ENCODE measurements at regions not wholly inside any gene's neighbourhood (a gene's known extent, or its start where the extent isn't known, plus 50 kb on each side); places are given as distances from the start of the nearest gene placed in this dataset.
"Not testable (repeated sequence)": the region's sequence is repeated elsewhere in the genome, so short reads cannot be mapped to it uniquely, and the experiment has no call there.

- no peak for DNase-seq
- intact Hi-C loops (cut with DNase I), result no loop called here
Observed at GRCh38 chr10:34016576-34016975, 682.1 kb upstream of the NRP1 start.

- DNase-seq, result no peak
Observed at GRCh38 chr10:34015700-34016099, 681.2 kb upstream of the NRP1 start.

DNA sequence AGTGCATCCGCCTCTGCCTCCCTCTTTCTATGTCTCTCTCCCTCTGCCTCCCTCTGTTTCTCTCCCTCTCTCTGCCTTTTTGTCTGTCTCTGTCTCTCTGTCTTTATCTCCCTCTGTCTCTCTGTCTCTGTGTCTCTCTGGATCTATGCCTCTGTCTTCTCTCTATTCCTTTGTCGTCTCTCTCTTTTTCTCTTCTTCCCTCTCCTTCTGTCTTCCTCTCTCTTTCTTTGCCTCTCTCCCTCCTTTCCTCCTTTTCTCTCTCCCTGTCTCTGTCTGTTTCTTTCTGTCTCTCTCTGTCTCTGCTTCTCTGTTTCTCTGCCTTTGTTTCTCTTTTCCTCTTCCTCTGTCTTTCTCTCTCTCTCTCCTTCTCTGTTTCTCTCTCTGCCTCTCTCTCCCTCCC lies 678.8 kb upstream of the NRP1 start:
- DNase-seq, result no peak
- intact Hi-C loops (cut with DNase I), result no loop called here

More at GRCh38 chr10:34015700-34016099, 681.2 kb upstream of the NRP1 start:
- intact Hi-C loops (cut with DNase I), result no loop called here

- DNase-seq, result no peak
- intact Hi-C loops (cut with DNase I), result no loop called here
Observed at GRCh38 chr10:34010891-34011290, 676.4 kb upstream of the NRP1 start.

DNA sequence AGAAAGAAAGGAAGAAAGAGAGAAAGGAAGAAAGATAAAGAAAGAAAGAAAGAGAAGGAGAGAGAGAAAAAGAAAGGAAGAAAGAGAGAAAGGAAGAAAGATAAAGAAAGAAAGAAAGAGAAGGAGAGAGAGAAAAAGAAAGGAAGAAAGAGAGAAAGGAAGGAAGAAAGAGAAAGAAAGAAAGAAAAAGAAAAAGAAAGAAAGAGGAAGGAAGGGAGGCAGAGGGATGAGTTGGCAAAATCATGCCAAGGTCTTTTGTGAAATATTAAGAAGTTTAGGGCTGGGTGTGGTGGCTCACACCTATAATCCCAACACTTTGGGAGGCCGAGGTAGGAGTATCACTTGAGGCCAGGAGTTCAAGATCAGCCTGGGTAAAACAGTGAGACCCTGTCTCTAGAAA lies 675.8 kb upstream of the NRP1 start:
- intact Hi-C loops (cut with DNase I); DNase-seq: not testable (repeated sequence)

- DNase-seq, result no peak
- intact Hi-C loops (cut with DNase I), result no loop called here
Observed at GRCh38 chr10:34008656-34009055, 674.2 kb upstream of the NRP1 start.

- DNase-seq, result no peak
- intact Hi-C loops (cut with DNase I), result no loop called here
Observed at GRCh38 chr10:34006471-34006870, 672.0 kb upstream of the NRP1 start.

DNA sequence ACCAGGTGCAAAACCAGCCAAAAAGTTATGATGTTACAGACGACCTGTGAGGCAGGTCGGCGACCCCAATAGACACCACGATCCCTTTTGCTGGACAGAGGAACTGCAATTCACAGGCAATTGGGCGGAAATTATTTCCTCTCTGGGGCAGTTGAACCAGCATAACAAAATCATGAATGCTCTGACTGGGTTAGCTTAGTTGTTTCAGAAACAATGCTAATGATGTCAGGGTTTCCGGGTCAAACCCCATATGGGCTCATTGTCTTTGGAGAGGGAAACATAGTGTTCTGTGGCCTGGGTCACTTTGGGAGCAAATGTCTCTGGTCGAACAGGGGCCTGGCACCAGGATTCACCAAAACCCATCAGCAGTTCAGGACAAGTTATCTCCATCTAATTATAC lies 669.1 kb upstream of the NRP1 start:
- DNase-seq, result no peak
- intact Hi-C loops (cut with DNase I), result no loop called here

- intact Hi-C loops (cut with DNase I), result no loop called here
- no peak for DNase-seq
Observed at GRCh38 chr10:34002896-34003295, 668.4 kb upstream of the NRP1 start.

DNA sequence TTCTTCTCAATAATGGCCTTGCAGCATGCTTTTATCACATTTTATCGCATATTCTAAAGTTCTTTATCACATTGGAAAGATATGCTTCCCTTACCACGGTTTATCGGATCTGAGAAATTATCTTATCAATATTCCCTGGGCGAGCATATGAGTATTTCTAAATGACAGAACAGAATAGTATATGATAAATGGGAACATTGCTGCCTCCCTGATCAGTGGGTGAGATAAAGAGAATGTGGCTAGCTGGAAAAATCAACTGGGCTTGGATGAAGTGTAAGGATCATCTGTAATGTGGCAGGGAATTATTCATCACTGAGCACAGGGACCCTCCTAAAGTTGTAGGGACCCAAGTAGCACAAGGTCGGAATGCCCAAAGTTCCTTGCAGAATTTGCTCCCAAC lies 667.4 kb upstream of the NRP1 start:
- no peak for DNase-seq
- intact Hi-C loops (cut with DNase I), result no loop called here

- DNase-seq, result no peak
- intact Hi-C loops (cut with DNase I), result no loop called here
Observed at GRCh38 chr10:34001087-34001580, 666.7 kb upstream of the NRP1 start.

- intact Hi-C loops (cut with DNase I), result no loop called here
- DNase-seq, result no peak
Observed at GRCh38 chr10:33993917-33994316, 659.5 kb upstream of the NRP1 start.

DNA sequence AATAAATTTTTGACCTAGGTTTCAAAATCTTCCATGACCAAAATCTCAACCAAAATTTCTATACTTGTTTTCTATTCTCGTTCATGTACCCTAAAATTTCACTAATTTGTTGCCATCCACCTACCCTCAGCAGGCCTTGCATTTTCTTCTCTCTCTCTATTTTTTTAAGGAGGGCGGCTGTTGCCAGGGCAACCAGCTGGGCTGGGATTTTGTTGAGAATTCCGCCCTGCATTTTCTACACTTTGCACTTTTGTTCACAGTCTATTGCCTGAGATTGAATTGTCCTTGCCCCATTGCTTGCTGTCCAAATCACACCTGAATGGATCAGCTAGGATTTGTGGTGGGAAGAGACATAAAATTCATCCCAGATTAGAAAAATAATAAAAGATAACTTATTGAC lies 657.5 kb upstream of the NRP1 start:
- intact Hi-C loops (cut with DNase I), result no loop called here
- no peak for DNase-seq

- intact Hi-C loops (cut with DNase I), result no loop called here
- no peak for DNase-seq
Observed at GRCh38 chr10:33986515-33986914, 652.0 kb upstream of the NRP1 start.

DNA sequence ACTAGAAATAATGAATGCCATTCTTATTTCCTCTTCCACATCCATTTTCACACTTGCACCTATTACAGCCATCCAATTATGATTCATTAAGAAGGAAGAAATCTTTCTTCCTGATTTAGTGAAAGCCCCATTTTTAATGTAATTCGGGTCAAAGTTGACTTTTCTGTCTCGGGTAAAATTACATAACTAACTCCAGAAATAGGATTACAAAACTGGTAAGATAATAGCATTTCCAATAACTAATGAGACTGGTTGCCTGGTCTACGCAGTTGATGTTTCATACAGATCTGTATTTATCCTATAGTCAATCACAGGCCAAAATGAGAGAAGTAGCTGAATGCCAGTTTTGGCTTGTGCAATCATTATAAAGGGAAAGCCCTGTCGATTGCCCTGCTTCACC lies 651.5 kb upstream of the NRP1 start:
- no peak for DNase-seq
- intact Hi-C loops (cut with DNase I), result no loop called here

DNA sequence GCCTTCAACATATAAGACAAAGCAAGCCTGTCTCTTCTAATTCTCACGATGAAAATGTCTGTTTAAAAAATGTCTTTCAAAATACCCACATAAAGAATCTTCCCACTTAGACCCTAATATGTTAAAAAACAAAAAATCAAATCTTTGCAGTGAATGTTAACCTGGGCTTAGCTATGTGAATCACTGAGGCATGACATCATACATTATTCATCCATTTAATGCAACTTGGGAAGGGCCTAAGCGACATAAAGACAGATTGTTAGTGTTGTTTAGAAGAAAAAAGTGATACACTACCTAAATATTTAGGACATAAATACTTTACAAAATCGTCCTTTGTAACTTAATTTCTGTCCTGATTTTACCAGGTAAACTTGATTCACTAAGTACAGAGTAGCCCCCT lies 648.5 kb upstream of the NRP1 start:
- intact Hi-C loops (cut with DNase I), result no loop called here
- DNase-seq, result no peak

GRCh38 chr10:33981301-33981700 lies 646.8 kb upstream of the NRP1 start:
- peak in 1 of 10 donors; percentile 36 for DNase-seq

GRCh38 chr10:33979195-33979594 lies 644.7 kb upstream of the NRP1 start:
- intact Hi-C loops (cut with DNase I), result no loop called here

More at GRCh38 chr10:33981301-33981700, 646.8 kb upstream of the NRP1 start:
- intact Hi-C loops (cut with DNase I), result no loop called here

DNA sequence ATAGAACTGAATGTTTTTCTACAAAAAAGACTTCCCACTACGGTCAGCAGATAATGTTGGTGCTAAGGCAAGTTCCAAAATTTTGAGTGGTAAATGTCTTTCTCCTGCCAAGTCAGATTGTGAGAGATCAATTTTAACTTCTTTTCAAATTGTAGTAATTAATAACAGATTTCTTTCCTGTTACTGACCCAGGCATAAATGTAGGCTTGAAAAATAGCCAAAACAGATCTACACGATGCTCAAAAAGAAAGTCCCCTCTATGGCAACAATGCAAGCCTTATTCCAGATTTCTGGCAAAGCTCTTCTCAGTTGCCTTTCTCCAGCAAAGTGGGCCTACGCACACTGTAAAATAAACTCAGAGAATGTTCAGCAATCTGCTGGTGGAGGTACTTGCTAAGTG lies 641.0 kb upstream of the NRP1 start:
- DNase-seq, result peak in 1 of 10 donors; percentile 48
- intact Hi-C loops (cut with DNase I), result no loop called here

More at GRCh38 chr10:33979195-33979594, 644.7 kb upstream of the NRP1 start:
- DNase-seq, result peak in 1 of 10 donors; percentile 61

DNA sequence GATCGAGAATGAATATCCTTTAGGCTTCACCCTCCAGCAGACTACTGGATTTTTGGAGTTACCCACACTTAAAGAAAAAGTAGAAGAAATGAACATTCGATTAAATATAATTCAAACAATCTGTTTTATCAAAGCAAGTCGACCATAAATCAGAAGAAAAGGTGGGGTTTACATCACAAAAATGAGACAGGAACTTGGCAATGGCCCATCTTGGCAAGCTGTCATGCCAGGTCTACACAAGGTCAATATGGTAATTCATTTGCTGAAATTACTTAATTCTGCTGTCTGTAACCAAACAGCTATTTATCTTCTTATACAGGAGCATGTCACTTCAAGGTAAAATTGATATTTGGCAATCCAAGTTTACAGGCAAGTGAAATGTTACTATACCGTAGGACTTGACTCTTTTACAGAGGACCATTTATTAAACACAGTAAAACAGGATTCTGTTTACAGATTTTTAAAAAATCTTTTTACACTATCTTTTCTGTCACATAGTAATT lies 640.6 kb upstream of the NRP1 start:
- no peak for DNase-seq
- intact Hi-C loops (cut with DNase I), result no loop called here

GRCh38 chr10:33968983-33969382 lies 634.5 kb upstream of the NRP1 start:
- intact Hi-C loops (cut with DNase I), result no loop called here
- DNase-seq, result no peak

DNA sequence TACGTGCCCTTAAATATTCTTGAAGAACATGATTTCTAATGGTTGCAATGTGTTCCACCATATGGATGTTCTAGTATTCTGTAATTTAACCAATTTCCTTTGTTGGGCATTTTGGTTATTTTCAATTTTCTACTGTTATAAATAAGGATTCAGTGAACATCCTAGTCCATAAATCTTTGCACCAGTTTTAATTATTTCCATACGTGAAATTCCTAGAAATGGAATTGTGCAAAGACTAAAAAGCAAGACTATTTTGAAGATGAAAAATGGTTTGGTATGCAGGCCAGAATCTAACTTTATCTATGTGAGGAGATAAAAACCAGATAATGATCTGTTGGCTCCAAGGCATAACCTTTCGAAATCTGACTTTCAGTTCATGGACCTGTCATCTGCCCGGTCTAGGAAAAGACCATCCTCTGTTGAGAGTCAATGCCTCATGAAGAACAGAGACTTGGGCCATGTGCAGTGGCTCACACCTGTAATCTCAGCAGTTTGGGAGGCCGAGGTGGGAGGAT lies 633.2 kb upstream of the NRP1 start:
- no peak for DNase-seq
- intact Hi-C loops (cut with DNase I), result no loop called here

DNA sequence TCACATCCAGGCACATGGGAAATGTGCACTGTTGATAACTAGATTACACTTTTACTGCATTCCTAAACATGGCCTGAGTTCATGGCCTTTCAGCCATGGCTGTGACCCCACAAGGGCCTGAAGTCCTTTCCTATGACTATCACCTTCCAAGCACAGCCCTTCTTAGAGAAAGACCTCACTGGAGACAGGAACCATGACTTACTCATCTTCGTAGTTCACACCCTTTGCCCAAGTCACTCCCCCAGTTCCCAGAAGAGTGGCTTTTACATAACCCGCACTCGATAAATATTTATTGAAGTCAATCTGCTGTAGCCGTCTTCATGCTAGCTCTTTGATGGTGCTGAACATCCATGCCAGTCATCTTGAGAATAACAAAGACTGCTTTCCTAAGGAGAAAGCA lies 632.5 kb upstream of the NRP1 start:
- no peak for DNase-seq
- intact Hi-C loops (cut with DNase I), result no loop called here
